Osteoblast (primary cell): ENCODE measurements at regions not wholly inside any gene's neighbourhood (a gene's known extent, or its start where the extent isn't known, plus 50 kb on each side); places are given as distances from the start of the nearest gene placed in this dataset.
"Not testable (repeated sequence)": the region's sequence is repeated elsewhere in the genome, so short reads cannot be mapped to it uniquely, and the experiment has no call there.

Experiments
- DNase-seq: peaks from one replicate; pipeline ENCODE4 v3.0.0; 2011; ENCODE audit warnings: low spot score, mixed read lengths; ENCODE audit not compliant: insufficient read length; ENCODE audit errors: missing footprints
- H2AFZ ChIP-seq: 2 replicates; pipeline ENCODE4 v1.6.0; 2011; ENCODE audit warnings: mild to moderate bottlenecking, low read length
- H3K27ac ChIP-seq: 2 replicates; pipeline ENCODE4 v1.5.1; 2011; ENCODE audit warnings: mild to moderate bottlenecking, low read depth, low read length, moderate library complexity
- H3K27me3 ChIP-seq: 2 replicates; pipeline ENCODE4 v1.6.0; 2012; ENCODE audit warnings: mild to moderate bottlenecking, control low read depth, inconsistent platforms, low read length, moderate library complexity; ENCODE audit not compliant: insufficient read depth
- H3K36me3 ChIP-seq: 2 replicates; pipeline ENCODE4 v1.5.1; 2011; ENCODE audit warnings: mild to moderate bottlenecking, low read length, control low read depth, moderate library complexity; ENCODE audit not compliant: insufficient read depth
- H3K4me1 ChIP-seq: 2 replicates; pipeline ENCODE4 v1.5.1; 2011; ENCODE audit warnings: mild to moderate bottlenecking, low read length, control low read depth, moderate library complexity; ENCODE audit not compliant: insufficient read depth
- H3K4me2 ChIP-seq: 2 replicates; pipeline ENCODE4 v1.6.0; 2011; ENCODE audit warnings: mild to moderate bottlenecking, low read length; ENCODE audit not compliant: insufficient read depth
- H3K4me3 ChIP-seq: fragments of 200-600 bp; sonication (generic); 3 replicates; pipeline ENCODE4 v1.5.1; 2012; ENCODE audit warnings: mild to moderate bottlenecking, low read length, inconsistent platforms; ENCODE audit not compliant: insufficient read depth
- H3K79me2 ChIP-seq: 2 replicates; pipeline ENCODE4 v1.6.0; 2012; ENCODE audit warnings: mild to moderate bottlenecking, low read length, control low read depth, inconsistent platforms; ENCODE audit not compliant: insufficient read depth
- H3K9me3 ChIP-seq: 2 replicates; pipeline ENCODE4 v1.5.1; 2011; ENCODE audit warnings: low read depth, low read length, control low read depth
- H4K20me1 ChIP-seq: 2 replicates; pipeline ENCODE4 v1.6.0; 2012; ENCODE audit warnings: mild to moderate bottlenecking, low read length, control low read depth; ENCODE audit not compliant: insufficient read depth
- TF ChIP-seq, protein P1 (sequence below): IDR thresholded peaks from 2 replicates; pipeline ENCODE4 v1.5.1; 2011; ENCODE audit warnings: mild to moderate bottlenecking, low read depth, low read length, moderate library complexity; ENCODE audit errors: extremely low read depth

- no peaks in the 10 kb centered on the region for H4K20me1 ChIP-seq
- no peak for DNase-seq
- no peak overlapping the region for H2AFZ ChIP-seq
- H3K4me2 ChIP-seq: no peak overlapping the region
- H3K9me3 ChIP-seq: no peaks in the 10 kb centered on the region
- no peak overlapping the region for H3K4me3 ChIP-seq
- no peak overlapping the region for H3K27ac ChIP-seq
- no peaks in the 10 kb centered on the region for H3K27me3 ChIP-seq
- TF ChIP-seq, protein P1, sequence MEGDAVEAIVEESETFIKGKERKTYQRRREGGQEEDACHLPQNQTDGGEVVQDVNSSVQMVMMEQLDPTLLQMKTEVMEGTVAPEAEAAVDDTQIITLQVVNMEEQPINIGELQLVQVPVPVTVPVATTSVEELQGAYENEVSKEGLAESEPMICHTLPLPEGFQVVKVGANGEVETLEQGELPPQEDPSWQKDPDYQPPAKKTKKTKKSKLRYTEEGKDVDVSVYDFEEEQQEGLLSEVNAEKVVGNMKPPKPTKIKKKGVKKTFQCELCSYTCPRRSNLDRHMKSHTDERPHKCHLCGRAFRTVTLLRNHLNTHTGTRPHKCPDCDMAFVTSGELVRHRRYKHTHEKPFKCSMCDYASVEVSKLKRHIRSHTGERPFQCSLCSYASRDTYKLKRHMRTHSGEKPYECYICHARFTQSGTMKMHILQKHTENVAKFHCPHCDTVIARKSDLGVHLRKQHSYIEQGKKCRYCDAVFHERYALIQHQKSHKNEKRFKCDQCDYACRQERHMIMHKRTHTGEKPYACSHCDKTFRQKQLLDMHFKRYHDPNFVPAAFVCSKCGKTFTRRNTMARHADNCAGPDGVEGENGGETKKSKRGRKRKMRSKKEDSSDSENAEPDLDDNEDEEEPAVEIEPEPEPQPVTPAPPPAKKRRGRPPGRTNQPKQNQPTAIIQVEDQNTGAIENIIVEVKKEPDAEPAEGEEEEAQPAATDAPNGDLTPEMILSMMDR: no peak
- H3K36me3 ChIP-seq: no peaks in the 10 kb centered on the region
- H3K4me1 ChIP-seq: peaks cover 3% of the 10 kb centered on the region
- H3K79me2 ChIP-seq: no peaks in the 10 kb centered on the region
Observed at GRCh38 chr2:145798419-145798818, 1278.5 kb upstream of the ZEB2 start.

DNA sequence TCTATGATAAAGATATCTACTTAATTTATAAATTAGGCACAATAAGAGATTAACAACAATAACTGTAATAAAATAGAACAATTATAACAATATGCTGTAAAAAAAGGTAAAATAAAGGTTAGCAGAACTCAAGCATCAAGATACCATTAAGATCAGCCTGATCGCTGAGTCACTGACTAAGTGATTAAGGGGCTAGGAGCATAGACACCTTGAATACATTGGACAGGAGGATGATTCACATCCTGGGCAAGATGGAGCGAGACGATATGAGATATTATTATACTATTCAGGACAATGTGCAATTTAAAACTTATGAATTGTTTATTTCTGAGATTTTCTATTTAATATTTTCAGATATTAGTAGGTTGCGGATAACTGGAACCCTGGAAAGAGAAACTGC lies 1277.8 kb upstream of the ZEB2 start:
- Histone ChIP-seq H4K20me1 (no peaks in the 10 kb centered on the region), H3K27ac (no peak overlapping the region)

DNA sequence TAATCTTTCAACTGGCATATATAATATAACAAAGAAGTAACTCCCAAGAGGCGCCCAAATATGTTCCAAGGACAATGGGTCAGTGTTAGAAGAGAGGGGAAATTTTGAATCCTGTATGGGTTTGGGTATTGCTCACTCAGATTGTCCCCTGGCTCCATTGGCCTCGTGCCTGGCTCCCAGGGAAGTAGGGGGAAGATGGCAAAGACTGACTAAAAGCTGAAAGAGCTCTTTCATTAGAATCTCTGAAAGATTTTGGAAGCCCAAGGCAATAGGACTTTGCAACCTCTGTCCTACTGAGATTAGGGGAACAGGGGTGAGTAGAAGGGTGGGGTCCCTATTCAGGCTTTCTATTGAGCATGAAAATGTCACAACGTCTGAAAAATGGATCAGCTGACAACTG lies 1272.8 kb upstream of the ZEB2 start:
- Histone ChIP-seq H3K27ac (no peak overlapping the region), H3K27me3 (no peaks in the 10 kb centered on the region), H3K4me3 (no peak overlapping the region), H3K79me2 (no peaks in the 10 kb centered on the region), H3K9me3 (no peaks in the 10 kb centered on the region), H2AFZ (no peak overlapping the region), H4K20me1 (no peaks in the 10 kb centered on the region), H3K36me3 (no peaks in the 10 kb centered on the region), H3K4me2 (no peak overlapping the region), H3K4me1 (no peaks in the 10 kb centered on the region)
- TF ChIP-seq, protein P1: no peak
- DNase-seq: no peak

More for the DNA sequence above, 1277.8 kb upstream of the ZEB2 start:
- no peak overlapping the region for H2AFZ ChIP-seq
- H3K4me1 ChIP-seq: peaks cover 3% of the 10 kb centered on the region
- no peak overlapping the region for H3K4me2 ChIP-seq
- no peak overlapping the region for H3K4me3 ChIP-seq
- no peaks in the 10 kb centered on the region for H3K9me3 ChIP-seq
- no peaks in the 10 kb centered on the region for H3K27me3 ChIP-seq
- H3K36me3 ChIP-seq: no peaks in the 10 kb centered on the region
- no peaks in the 10 kb centered on the region for H3K79me2 ChIP-seq
- TF ChIP-seq, protein P1: no peak
- no peak for DNase-seq

DNA sequence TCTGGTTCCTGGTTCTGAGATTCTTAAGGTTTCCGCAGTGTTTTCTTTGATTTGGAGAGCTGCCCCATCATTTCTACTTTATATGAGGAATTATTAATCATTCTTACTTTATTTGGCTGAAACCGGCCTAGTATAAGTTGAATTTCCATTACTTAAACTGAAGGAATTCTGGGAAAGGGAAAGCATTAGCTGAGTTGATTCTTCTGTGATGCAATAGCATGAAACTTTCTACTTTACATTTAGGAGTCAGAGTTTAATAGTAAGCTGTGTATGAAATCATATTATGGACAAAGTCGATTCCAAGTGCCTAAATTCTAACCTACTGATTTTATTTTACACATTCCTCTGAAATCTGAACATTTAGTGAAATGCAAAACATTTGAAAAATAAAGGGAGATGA lies 1269.7 kb upstream of the ZEB2 start:
- H2AFZ ChIP-seq: no peak overlapping the region
- no peak for DNase-seq
- no peaks in the 10 kb centered on the region for H4K20me1 ChIP-seq
- no peaks in the 10 kb centered on the region for H3K79me2 ChIP-seq
- no peaks in the 10 kb centered on the region for H3K9me3 ChIP-seq
- no peak overlapping the region for H3K27ac ChIP-seq
- H3K4me3 ChIP-seq: no peak overlapping the region
- TF ChIP-seq, protein P1: no peak
- no peaks in the 10 kb centered on the region for H3K4me1 ChIP-seq
- no peaks in the 10 kb centered on the region for H3K27me3 ChIP-seq
- no peak overlapping the region for H3K4me2 ChIP-seq
- H3K36me3 ChIP-seq: no peaks in the 10 kb centered on the region

- H3K27me3 ChIP-seq, H3K27ac ChIP-seq, H3K9me3 ChIP-seq, H3K79me2 ChIP-seq, DNase-seq, H3K36me3 ChIP-seq, H3K4me1 ChIP-seq, H4K20me1 ChIP-seq, H3K4me2 ChIP-seq, H3K4me3 ChIP-seq, H2AFZ ChIP-seq: not testable (repeated sequence)
Observed at GRCh38 chr2:145787597-145788361, 1267.9 kb upstream of the ZEB2 start.

DNA sequence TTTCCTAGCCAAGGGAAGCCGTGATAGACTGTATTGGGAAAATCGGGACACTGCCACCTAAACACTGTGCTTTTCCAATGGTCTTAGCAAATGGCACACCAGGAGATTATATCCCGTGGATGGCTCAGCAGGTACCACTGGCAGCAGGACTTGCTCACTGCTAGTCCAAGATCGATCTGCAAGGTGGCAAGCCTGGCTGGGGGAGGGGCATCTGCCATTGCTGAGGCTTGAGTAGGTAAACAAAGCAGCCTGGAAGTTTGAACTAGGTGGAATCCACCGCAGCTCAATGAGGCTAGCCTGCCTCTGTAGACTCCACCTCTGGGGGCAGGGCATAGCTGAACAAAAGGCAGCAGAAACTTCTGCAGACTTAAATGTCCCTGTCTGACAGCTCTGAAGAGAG lies 1262.7 kb upstream of the ZEB2 start:
- not testable (repeated sequence) for H3K27me3 ChIP-seq, H3K4me1 ChIP-seq, H3K9me3 ChIP-seq, H2AFZ ChIP-seq, H3K36me3 ChIP-seq, H4K20me1 ChIP-seq, H3K4me3 ChIP-seq, H3K4me2 ChIP-seq, DNase-seq, H3K27ac ChIP-seq, H3K79me2 ChIP-seq
